ENCODE measurements at regions not wholly inside any gene's neighbourhood (a gene's known extent, or its start where the extent isn't known, plus 50 kb on each side); places are given as distances from the start of the nearest gene placed in this dataset.

DNA sequence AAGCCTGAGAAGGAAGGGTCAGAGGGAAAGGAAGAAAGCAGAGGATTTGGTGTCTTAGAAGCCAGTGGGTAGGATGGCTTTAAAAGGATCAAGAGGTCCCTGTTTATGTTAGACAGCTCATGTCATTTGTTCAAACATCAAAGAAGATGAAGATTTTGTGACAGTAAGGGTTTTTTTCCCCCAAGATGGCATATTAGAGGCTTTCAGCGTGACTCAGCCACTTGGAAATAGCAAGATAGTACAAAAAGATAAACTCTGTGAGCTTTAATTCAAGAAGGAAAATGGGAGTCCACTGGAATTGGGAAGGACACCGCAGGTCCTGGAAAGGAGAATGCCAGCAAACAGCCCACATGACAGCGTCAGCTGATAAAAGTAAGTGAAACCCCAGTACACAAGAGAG is 467.1 kb upstream of the THBS1 start:
- H3K4me3 Mint-ChIP-seq, result no peak overlapping the region
- no peaks in the 10 kb centered on the region for H3K4me1 Mint-ChIP-seq
- no peaks in the 10 kb centered on the region for H3K36me3 Mint-ChIP-seq (ENCODE audit: low read depth)
- peaks cover 3% of the 10 kb centered on the region for H3K27me3 Mint-ChIP-seq (ENCODE audit: low read depth)
- TF ChIP-seq, protein P1, sequence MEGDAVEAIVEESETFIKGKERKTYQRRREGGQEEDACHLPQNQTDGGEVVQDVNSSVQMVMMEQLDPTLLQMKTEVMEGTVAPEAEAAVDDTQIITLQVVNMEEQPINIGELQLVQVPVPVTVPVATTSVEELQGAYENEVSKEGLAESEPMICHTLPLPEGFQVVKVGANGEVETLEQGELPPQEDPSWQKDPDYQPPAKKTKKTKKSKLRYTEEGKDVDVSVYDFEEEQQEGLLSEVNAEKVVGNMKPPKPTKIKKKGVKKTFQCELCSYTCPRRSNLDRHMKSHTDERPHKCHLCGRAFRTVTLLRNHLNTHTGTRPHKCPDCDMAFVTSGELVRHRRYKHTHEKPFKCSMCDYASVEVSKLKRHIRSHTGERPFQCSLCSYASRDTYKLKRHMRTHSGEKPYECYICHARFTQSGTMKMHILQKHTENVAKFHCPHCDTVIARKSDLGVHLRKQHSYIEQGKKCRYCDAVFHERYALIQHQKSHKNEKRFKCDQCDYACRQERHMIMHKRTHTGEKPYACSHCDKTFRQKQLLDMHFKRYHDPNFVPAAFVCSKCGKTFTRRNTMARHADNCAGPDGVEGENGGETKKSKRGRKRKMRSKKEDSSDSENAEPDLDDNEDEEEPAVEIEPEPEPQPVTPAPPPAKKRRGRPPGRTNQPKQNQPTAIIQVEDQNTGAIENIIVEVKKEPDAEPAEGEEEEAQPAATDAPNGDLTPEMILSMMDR (IDR thresholded peaks at IDR 0.05; ENCODE audit: unreplicated experiment in 3 of 3), result no peak
- peaks cover 30% of the 10 kb centered on the region for H3K9me3 Mint-ChIP-seq
- no peak overlapping the region for H3K27ac Mint-ChIP-seq

DNA sequence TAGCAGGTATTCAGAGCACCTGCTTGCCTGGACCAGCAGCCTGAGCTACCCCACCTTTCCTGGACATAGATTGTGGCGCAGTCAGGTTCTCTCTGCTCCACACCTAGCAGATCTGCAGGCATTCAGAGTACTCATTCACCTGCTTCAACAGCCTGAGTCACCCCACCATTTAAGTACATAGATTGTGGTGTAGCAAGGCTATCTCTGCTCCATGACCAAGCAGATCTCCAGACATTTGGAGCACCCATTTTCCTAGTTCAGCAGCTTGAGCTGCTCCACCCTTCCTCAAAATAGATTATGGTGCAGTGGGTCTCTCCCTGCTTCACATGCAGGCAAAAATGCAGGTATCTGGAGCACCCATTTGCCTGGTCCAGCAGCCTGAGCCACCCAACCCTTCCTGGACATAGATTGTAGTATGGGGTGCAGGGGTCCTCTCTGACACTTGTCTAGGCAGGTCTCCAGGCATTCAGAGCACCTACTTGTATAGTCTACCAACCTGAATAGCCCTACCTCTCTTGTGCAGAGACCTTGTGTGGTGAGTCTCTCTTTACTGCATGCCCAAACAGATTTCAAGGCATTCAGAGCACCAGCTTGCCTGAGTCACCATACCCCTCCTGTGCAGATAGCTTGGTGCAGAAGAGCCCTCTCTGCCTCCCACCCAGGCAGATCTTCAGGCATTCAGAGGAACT is 466.0 kb upstream of the THBS1 start:
- Mint-ChIP-seq H3K9me3 (peaks cover 30% of the 10 kb centered on the region), H3K4me3 (no peak overlapping the region), H3K27ac (no peak overlapping the region), H3K27me3 (ENCODE audit: low read depth) (peaks cover 6% of the 10 kb centered on the region), H3K4me1 (no peaks in the 10 kb centered on the region), H3K36me3 (ENCODE audit: low read depth) (no peaks in the 10 kb centered on the region)
- TF ChIP-seq, protein P1 (IDR thresholded peaks at IDR 0.05; ENCODE audit: unreplicated experiment in 3 of 3), result no peak

DNA sequence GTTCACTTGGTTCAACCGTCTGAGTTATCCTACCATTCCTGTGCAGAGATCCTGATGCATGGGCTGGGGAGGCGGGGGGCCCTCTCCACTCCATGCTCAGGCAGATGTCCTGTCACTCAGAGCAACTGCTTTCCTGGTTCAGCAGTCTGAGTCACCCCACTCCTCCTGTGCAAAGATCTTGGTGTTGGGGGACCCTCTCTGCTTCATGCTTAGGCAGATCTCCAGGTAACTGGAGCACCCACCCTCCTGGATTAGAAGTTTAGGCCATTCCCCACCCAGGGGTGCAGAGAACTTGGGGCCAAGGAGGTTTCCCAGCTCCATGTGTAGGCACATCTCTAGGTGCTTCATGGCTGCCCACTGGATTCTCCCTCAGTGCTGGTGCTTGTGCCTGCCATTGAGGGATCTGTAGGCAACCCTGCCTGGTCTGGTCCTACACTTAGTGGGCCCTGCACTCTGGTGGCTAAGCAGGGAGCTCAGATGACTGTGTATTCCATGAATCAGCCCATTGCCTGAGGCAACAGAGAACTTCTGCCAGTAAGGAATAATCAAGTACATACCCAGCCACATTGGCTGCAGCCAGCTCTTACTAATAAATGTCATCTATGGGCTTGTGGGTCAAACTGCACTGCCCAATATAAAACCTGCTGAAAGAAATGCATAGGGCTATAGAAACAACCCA is 465.4 kb upstream of the THBS1 start:
- Mint-ChIP-seq H3K4me1 (no peaks in the 10 kb centered on the region), H3K27me3 (ENCODE audit: low read depth) (peaks cover 6% of the 10 kb centered on the region), H3K9me3 (peaks cover 35% of the 10 kb centered on the region), H3K36me3 (ENCODE audit: low read depth) (no peaks in the 10 kb centered on the region), H3K27ac (no peak overlapping the region), H3K4me3 (no peak overlapping the region)
- TF ChIP-seq, protein P1 (IDR thresholded peaks at IDR 0.05; ENCODE audit: unreplicated experiment in 3 of 3), result no peak

DNA sequence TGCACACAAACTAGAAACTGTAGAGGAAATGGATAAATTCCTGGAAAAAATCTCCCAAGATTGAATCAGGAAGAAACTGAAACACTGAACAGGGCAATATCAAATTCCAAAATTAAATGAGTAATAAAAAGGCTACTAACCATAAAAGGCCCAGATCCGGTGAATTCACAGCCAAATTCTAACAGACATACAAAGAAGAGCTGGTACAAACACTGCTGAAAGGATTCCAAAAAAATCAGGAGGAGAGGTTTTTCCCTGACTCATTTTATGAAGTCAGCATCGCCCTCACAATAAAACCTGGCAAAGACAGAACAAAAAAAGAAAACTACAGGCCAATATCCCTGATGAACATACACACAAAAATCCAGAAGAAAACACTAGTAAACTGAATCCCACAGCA is 462.4 kb upstream of the THBS1 start:
- H3K4me1 Mint-ChIP-seq, result no peaks in the 10 kb centered on the region
- peaks cover 6% of the 10 kb centered on the region for H3K27me3 Mint-ChIP-seq (ENCODE audit: low read depth)
- H3K9me3 Mint-ChIP-seq, result peaks cover 35% of the 10 kb centered on the region
- no peaks in the 10 kb centered on the region for H3K36me3 Mint-ChIP-seq (ENCODE audit: low read depth)
- no peak overlapping the region for H3K27ac Mint-ChIP-seq
- H3K4me3 Mint-ChIP-seq, result no peak overlapping the region
- TF ChIP-seq, protein P1 (IDR thresholded peaks at IDR 0.05; ENCODE audit: unreplicated experiment in 3 of 3), result no peak

DNA sequence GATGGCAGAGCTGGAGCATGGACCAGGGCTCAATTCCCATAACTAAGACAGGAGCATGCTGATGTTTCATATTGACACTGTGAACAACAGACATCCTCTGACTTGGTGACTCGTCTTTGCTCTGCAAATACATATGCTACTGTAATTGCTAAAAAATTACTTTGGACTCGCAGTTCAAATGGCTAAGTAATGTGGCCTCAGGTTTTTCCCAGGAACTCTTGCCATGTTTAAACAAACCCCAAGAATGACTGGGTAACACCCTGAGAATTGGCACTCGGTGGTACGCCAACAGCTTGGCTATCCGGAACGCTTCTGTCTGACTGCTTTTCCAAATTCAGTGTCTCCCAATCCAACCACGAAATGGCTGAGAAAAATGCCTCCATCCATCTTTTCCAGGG is 456.7 kb upstream of the THBS1 start:
- Mint-ChIP-seq H3K9me3 (peaks cover 5% of the 10 kb centered on the region), H3K36me3 (ENCODE audit: low read depth) (no peaks in the 10 kb centered on the region), H3K4me3 (no peak overlapping the region), H3K27me3 (ENCODE audit: low read depth) (peaks cover 3% of the 10 kb centered on the region), H3K27ac (peak overlapping the region in 2 of 3 experiments; percentile 4 to 19), H3K4me1 (peaks cover 31% of the 10 kb centered on the region)
- TF ChIP-seq, protein P1 (IDR thresholded peaks at IDR 0.05; ENCODE audit: unreplicated experiment in 3 of 3), result no peak
